ENCODE measurements at regions not wholly inside any gene's neighbourhood (a gene's known extent, or its start where the extent isn't known, plus 50 kb on each side); places are given as distances from the start of the nearest gene placed in this dataset.

GRCh38 chr9:1878811-1879210 is 136.3 kb upstream of the SMARCA2 start:
- H3K9me3 ChIP-seq (ENCODE audit: low read depth) = no peaks in the 10 kb centered on the region
- no peak for DNase-seq (ENCODE audit: low read depth in 1 of 2, low spot score in 1 of 2)
- H3K27ac ChIP-seq = no peak overlapping the region
- H3K36me3 ChIP-seq = no peaks in the 10 kb centered on the region
- no peaks in the 10 kb centered on the region for H3K4me1 ChIP-seq (ENCODE audit: low read depth)
- no peak for TF ChIP-seq CTCF (IDR thresholded peaks at IDR 0.05; ENCODE audit: low read depth, low read length)
- H3K27me3 ChIP-seq = no peaks in the 10 kb centered on the region
- H3K4me3 ChIP-seq = no peak overlapping the region

DNA sequence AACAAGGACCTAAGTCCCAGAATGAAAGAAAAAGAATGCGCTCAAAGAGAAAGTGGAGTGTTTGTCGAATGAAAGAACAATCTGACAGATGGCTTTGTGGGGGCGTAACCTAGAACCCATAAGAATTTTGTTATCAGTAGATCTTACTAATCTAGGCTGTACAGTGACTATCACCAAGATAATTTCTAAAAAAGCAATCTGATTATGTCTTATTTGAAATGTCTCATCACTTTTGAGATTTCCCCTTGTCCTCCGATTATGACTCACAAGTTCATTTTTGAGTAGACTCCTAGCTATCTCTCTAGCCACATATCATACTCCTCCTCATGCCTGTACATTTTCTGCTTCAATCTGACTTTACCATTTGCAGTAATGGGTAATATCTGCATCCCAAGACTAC is 135.6 kb upstream of the SMARCA2 start:
- Histone ChIP-seq H3K27me3 (no peaks in the 10 kb centered on the region), H3K27ac (no peak overlapping the region), H3K4me1 (ENCODE audit: low read depth) (no peaks in the 10 kb centered on the region), H3K9me3 (ENCODE audit: low read depth) (no peaks in the 10 kb centered on the region), H3K36me3 (no peaks in the 10 kb centered on the region), H3K4me3 (no peak overlapping the region)
- no peak for DNase-seq (ENCODE audit: low read depth in 1 of 2, low spot score in 1 of 2)
- TF ChIP-seq CTCF (IDR thresholded peaks at IDR 0.05; ENCODE audit: low read depth, low read length) = no peak

- Histone ChIP-seq H3K9me3 (ENCODE audit: low read depth) (no peaks in the 10 kb centered on the region), H3K27ac (no peak overlapping the region), H3K4me3 (no peak overlapping the region), H3K36me3 (no peaks in the 10 kb centered on the region), H3K4me1 (ENCODE audit: low read depth) (no peaks in the 10 kb centered on the region), H3K27me3 (no peaks in the 10 kb centered on the region)
- no peak for DNase-seq (ENCODE audit: low read depth in 1 of 2, low spot score in 1 of 2)
- TF ChIP-seq CTCF (IDR thresholded peaks at IDR 0.05; ENCODE audit: low read depth, low read length) = no peak
These were observed 135.0 kb upstream of the SMARCA2 start for GRCh38 chr9:1880038-1880565.

DNA sequence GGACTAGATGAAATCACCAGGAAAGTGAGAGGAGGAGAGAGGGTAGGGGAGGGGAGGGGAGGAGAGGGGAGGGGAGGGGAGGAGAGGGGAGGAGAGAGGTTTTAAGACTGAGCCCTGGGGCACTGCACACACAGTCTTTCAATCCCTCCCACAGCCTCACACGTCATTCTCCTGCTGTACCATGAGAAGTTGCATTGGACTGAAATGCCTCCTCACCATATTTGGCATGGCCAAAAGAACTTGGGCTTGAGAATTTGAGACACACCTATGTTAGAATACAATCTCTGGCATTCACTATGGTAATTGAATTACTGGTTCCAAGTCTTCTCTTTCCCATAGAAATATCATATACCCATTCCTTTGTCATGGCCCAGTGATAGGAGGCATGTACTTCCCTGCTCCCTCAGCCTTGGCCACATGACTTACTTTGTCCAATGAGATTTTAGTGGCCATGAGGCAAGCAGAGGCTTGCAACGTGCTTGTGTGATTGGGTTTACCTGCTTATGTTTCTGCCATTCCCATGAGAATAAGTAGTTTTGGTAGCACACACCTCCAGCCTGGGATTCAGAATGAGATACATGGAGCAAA is 133.3 kb upstream of the SMARCA2 start:
- Histone ChIP-seq H3K9me3 (ENCODE audit: low read depth) (no peaks in the 10 kb centered on the region), H3K27ac (no peak overlapping the region), H3K36me3 (no peaks in the 10 kb centered on the region), H3K27me3 (no peaks in the 10 kb centered on the region), H3K4me3 (no peak overlapping the region), H3K4me1 (ENCODE audit: low read depth) (no peaks in the 10 kb centered on the region)
- DNase-seq (ENCODE audit: low read depth in 1 of 2, low spot score in 1 of 2) = no peak
- no peak for TF ChIP-seq CTCF (IDR thresholded peaks at IDR 0.05; ENCODE audit: low read depth, low read length)

GRCh38 chr9:1882711-1883403 is 132.3 kb upstream of the SMARCA2 start:
- Histone ChIP-seq H3K36me3 (no peaks in the 10 kb centered on the region), H3K9me3 (ENCODE audit: low read depth) (no peaks in the 10 kb centered on the region), H3K27me3 (no peaks in the 10 kb centered on the region), H3K4me3 (no peak overlapping the region), H3K4me1 (ENCODE audit: low read depth) (no peaks in the 10 kb centered on the region), H3K27ac (no peak overlapping the region)
- no peak for DNase-seq (ENCODE audit: low read depth in 1 of 2, low spot score in 1 of 2)
- no peak for TF ChIP-seq CTCF (IDR thresholded peaks at IDR 0.05; ENCODE audit: low read depth, low read length)
